ENCODE measurements at regions not wholly inside any gene's neighbourhood (a gene's known extent, or its start where the extent isn't known, plus 50 kb on each side); places are given as distances from the start of the nearest gene placed in this dataset.
A peak's percentile ranks its signal among the peaks of the same experiment; 100 is the strongest.

GRCh38 chr5:154559398-154560276 lies 81.6 kb upstream of the HAND1 start:
- no peaks in the 10 kb centered on the region for H3K4me1 Mint-ChIP-seq
- peaks cover 2% of the 10 kb centered on the region for H3K27me3 Mint-ChIP-seq (ENCODE audit: insufficient read depth, low read depth, poor library complexity)
- H3K27ac Mint-ChIP-seq: no peak overlapping the region
- H3K4me2 ChIP-seq: no peak overlapping the region
- H3K9me2 ChIP-seq (ENCODE audit: insufficient read depth): no peaks in the 10 kb centered on the region
- DNase-seq (ENCODE audit: low spot score): no peak
- H2AFZ ChIP-seq: 0 out of 2 replicates have a peak overlapping the region, but pooled peaks have one; percentile 52
- TF ChIP-seq ZNF114 (CRISPR knock-in tag; IDR thresholded peaks at IDR 0.05) (no peak), STAT1 (IDR thresholded peaks at IDR 0.05; ENCODE audit: unreplicated experiment) (no peak), ZNF331 (CRISPR knock-in tag; IDR thresholded peaks at IDR 0.05; ENCODE audit: low read depth) (no peak), ZNF462 (CRISPR knock-in tag; IDR thresholded peaks at IDR 0.05) (no peak), CREB1 (CRISPR knock-in tag; IDR thresholded peaks at IDR 0.05; ENCODE audit: low read depth) (no peak), POLR2AphosphoS5 (IDR thresholded peaks at IDR 0.05; ENCODE audit: low read depth) (no peak), REST (IDR thresholded peaks at IDR 0.05; ENCODE audit: unreplicated experiment) (no peak), EZH2 (IDR thresholded peaks at IDR 0.05; ENCODE audit: low read depth, unreplicated experiment) (no peak), ETS1 (IDR thresholded peaks at IDR 0.05) (no peak), JUNB (IDR thresholded peaks at IDR 0.05; ENCODE audit: unreplicated experiment) (no peak), EZH2phosphoT487 (IDR thresholded peaks at IDR 0.05; ENCODE audit: unreplicated experiment) (no peak), NANOG (IDR thresholded peaks at IDR 0.05; ENCODE audit: borderline replicate concordance) (no peak)
- TF ChIP-seq, protein P1, sequence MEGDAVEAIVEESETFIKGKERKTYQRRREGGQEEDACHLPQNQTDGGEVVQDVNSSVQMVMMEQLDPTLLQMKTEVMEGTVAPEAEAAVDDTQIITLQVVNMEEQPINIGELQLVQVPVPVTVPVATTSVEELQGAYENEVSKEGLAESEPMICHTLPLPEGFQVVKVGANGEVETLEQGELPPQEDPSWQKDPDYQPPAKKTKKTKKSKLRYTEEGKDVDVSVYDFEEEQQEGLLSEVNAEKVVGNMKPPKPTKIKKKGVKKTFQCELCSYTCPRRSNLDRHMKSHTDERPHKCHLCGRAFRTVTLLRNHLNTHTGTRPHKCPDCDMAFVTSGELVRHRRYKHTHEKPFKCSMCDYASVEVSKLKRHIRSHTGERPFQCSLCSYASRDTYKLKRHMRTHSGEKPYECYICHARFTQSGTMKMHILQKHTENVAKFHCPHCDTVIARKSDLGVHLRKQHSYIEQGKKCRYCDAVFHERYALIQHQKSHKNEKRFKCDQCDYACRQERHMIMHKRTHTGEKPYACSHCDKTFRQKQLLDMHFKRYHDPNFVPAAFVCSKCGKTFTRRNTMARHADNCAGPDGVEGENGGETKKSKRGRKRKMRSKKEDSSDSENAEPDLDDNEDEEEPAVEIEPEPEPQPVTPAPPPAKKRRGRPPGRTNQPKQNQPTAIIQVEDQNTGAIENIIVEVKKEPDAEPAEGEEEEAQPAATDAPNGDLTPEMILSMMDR (conservative IDR thresholded peaks at IDR 0.05; ENCODE audit: low read depth in 2 of 2): no peak
- ATAC-seq: no peak
- H4K20me1 ChIP-seq (replicated peaks; ENCODE audit: insufficient read depth): 0 out of 2 replicates have a peak, but pooled peaks cover 4% of the 10 kb centered on the region
- H3K4me3 Mint-ChIP-seq: no peak overlapping the region
- H3K9me3 Mint-ChIP-seq: no peaks in the 10 kb centered on the region
- no peaks in the 10 kb centered on the region for H3K27me3 ChIP-seq (ENCODE audit: insufficient read depth)
- H3K79me2 ChIP-seq (replicated peaks; ENCODE audit: insufficient read depth): no peaks in the 10 kb centered on the region
- H3K4me3 ChIP-seq: no peak overlapping the region
- no peaks in the 10 kb centered on the region for H3K36me3 ChIP-seq (ENCODE audit: insufficient read depth)
- H3K27ac ChIP-seq (ENCODE audit: low read depth): no peak overlapping the region
- no peaks in the 10 kb centered on the region for H3K4me1 ChIP-seq (ENCODE audit: insufficient read depth)
- H3F3A ChIP-seq (replicated peaks; ENCODE audit: low read depth): no peaks in the 10 kb centered on the region
- no peaks in the 10 kb centered on the region for H3K36me3 Mint-ChIP-seq (ENCODE audit: low read depth)
